Skeletal muscle cell (primary cell): ENCODE measurements at regions not wholly inside any gene's neighbourhood (a gene's known extent, or its start where the extent isn't known, plus 50 kb on each side); places are given as distances from the start of the nearest gene placed in this dataset.

Experiments used
- DNase-seq: peaks from one replicate; pipeline ENCODE4 v3.0.0-alpha.2; 2010; ENCODE audit warnings: low read depth
- H3K4me3 ChIP-seq: 2 replicates; pipeline ENCODE4 v1.5.1; 2011; ENCODE audit warnings: low read depth, mild to moderate bottlenecking, control low read depth, low read length, moderate library complexity

GRCh38 chr2:16568998-16569784 lies 96.4 kb downstream of the CYRIA start:
- no peak for DNase-seq
- H3K4me3 ChIP-seq, result no peak overlapping the region

GRCh38 chr2:16566701-16567100 lies 98.9 kb downstream of the CYRIA start:
- DNase-seq, result no peak

GRCh38 chr2:16565481-16565880 lies 100.2 kb downstream of the CYRIA start:
- no peak overlapping the region for H3K4me3 ChIP-seq
- no peak for DNase-seq

More at GRCh38 chr2:16566701-16567100, 98.9 kb downstream of the CYRIA start:
- H3K4me3 ChIP-seq, result no peak overlapping the region

- H3K4me3 ChIP-seq, result no peak overlapping the region
- DNase-seq, result no peak
Measured at GRCh38 chr2:16561676-16562075, 104.0 kb downstream of the CYRIA start.

- DNase-seq, result no peak
Measured at GRCh38 chr2:16561251-16561650, 104.4 kb downstream of the CYRIA start.

GRCh38 chr2:16559278-16560067 lies 106.2 kb downstream of the CYRIA start:
- no peak overlapping the region for H3K4me3 ChIP-seq
- no peak for DNase-seq

More at GRCh38 chr2:16561251-16561650, 104.4 kb downstream of the CYRIA start:
- no peak overlapping the region for H3K4me3 ChIP-seq

- H3K4me3 ChIP-seq, result no peak overlapping the region
Measured at GRCh38 chr2:16554060-16554583, 111.5 kb downstream of the CYRIA start.

GRCh38 chr2:16553226-16553625 lies 112.4 kb downstream of the CYRIA start:
- no peak overlapping the region for H3K4me3 ChIP-seq
- no peak for DNase-seq

More at GRCh38 chr2:16554060-16554583, 111.5 kb downstream of the CYRIA start:
- DNase-seq, result no peak

- DNase-seq, result no peak
- H3K4me3 ChIP-seq, result no peak overlapping the region
Measured at GRCh38 chr2:16552202-16552601, 113.4 kb downstream of the CYRIA start.

- DNase-seq, result no peak
- no peak overlapping the region for H3K4me3 ChIP-seq
Measured at GRCh38 chr2:16548036-16548435, 117.6 kb downstream of the CYRIA start.

GRCh38 chr2:16546128-16546754 lies 119.4 kb downstream of the CYRIA start:
- DNase-seq, result no peak

GRCh38 chr2:16538707-16539106 lies 126.9 kb downstream of the CYRIA start:
- no peak overlapping the region for H3K4me3 ChIP-seq
- no peak for DNase-seq

More at GRCh38 chr2:16546128-16546754, 119.4 kb downstream of the CYRIA start:
- H3K4me3 ChIP-seq, result no peak overlapping the region

- no peak overlapping the region for H3K4me3 ChIP-seq
- no peak for DNase-seq
Measured at GRCh38 chr2:16537347-16537746, 128.3 kb downstream of the CYRIA start.

- no peak for DNase-seq
- no peak overlapping the region for H3K4me3 ChIP-seq
Measured at GRCh38 chr2:16526193-16526592, 139.4 kb downstream of the CYRIA start.

- no peak for DNase-seq
- no peak overlapping the region for H3K4me3 ChIP-seq
Measured at GRCh38 chr2:16525265-16525887, 140.3 kb downstream of the CYRIA start.

GRCh38 chr2:16523711-16524110 lies 141.9 kb downstream of the CYRIA start:
- no peak for DNase-seq
- H3K4me3 ChIP-seq, result no peak overlapping the region

GRCh38 chr2:16522031-16522831 lies 143.4 kb downstream of the CYRIA start:
- H3K4me3 ChIP-seq, result no peak overlapping the region
- DNase-seq, result no peak

GRCh38 chr2:16520891-16521290 lies 144.7 kb downstream of the CYRIA start:
- no peak overlapping the region for H3K4me3 ChIP-seq
- no peak for DNase-seq

- H3K4me3 ChIP-seq, result no peak overlapping the region
- no peak for DNase-seq
Measured at GRCh38 chr2:16515696-16516095, 149.9 kb downstream of the CYRIA start.
